GM20431 (cell line): ENCODE measurements at regions not wholly inside any gene's neighbourhood (a gene's known extent, or its start where the extent isn't known, plus 50 kb on each side); places are given as distances from the start of the nearest gene placed in this dataset.
"Not testable (repeated sequence)": the region's sequence is repeated elsewhere in the genome, so short reads cannot be mapped to it uniquely, and the experiment has no call there.

Source experiments
- in situ Hi-C: fragments of 300-500 bp; cut with MseI, MboI; formaldehyde crosslinking; loops from one replicate; pipeline ENCODE4 v1.15.0; 2020; ENCODE audit warnings: low sequenced_read_pairs; ENCODE audit not compliant: unreplicated experiment

- in situ Hi-C loops: no loop called here
Observed at GRCh38 chr17:65324611-65325342, 187.6 kb downstream of the RGS9 start.

- in situ Hi-C loops: no loop called here
Observed at GRCh38 chr17:65323049-65323448, 185.9 kb downstream of the RGS9 start.

GRCh38 chr17:65320820-65321219, 183.7 kb downstream of the RGS9 start:
- in situ Hi-C loops: no loop called here

GRCh38 chr17:65314212-65314611, 177.0 kb downstream of the RGS9 start:
- in situ Hi-C loops: no loop called here

GRCh38 chr17:65312718-65313377, 175.7 kb downstream of the RGS9 start:
- in situ Hi-C loops: no loop called here

- in situ Hi-C loops: no loop called here
Observed at GRCh38 chr17:65311261-65311660, 174.1 kb downstream of the RGS9 start.

- in situ Hi-C loops: no loop called here
Observed at GRCh38 chr17:65307961-65308316, 170.8 kb downstream of the RGS9 start.

GRCh38 chr17:65307081-65307960, 170.2 kb downstream of the RGS9 start:
- in situ Hi-C loops: no loop called here

- in situ Hi-C loops: no loop called here
Observed at GRCh38 chr17:65305778-65306177, 168.6 kb downstream of the RGS9 start.

- in situ Hi-C loops: no loop called here
Observed at GRCh38 chr17:65305116-65305515, 167.9 kb downstream of the RGS9 start.

GRCh38 chr17:65301882-65302281, 164.7 kb downstream of the RGS9 start:
- in situ Hi-C loops: not testable (repeated sequence)

GRCh38 chr17:65301184-65301583, 164.0 kb downstream of the RGS9 start:
- in situ Hi-C loops: no loop called here

GRCh38 chr17:65297916-65298315, 160.7 kb downstream of the RGS9 start:
- in situ Hi-C loops: loop anchor here (25.0 kb wide), 2 partner anchors 689 to 864 kb away; no protein-coding TSS in a partner anchor

GRCh38 chr17:65297384-65297783, 160.2 kb downstream of the RGS9 start:
- in situ Hi-C loops: loop anchor here (25.0 kb wide), 2 partner anchors 690 to 865 kb away; no protein-coding TSS in a partner anchor

- in situ Hi-C loops: loop anchor here (25.0 kb wide), 2 partner anchors 693 to 868 kb away; no protein-coding TSS in a partner anchor
Observed at GRCh38 chr17:65294181-65294719, 157.1 kb downstream of the RGS9 start.

- in situ Hi-C loops: loop anchor here (25.0 kb wide), 2 partner anchors 694 to 869 kb away; no protein-coding TSS in a partner anchor
Observed at GRCh38 chr17:65293584-65294180, 156.5 kb downstream of the RGS9 start.

GRCh38 chr17:65292430-65292829, 155.3 kb downstream of the RGS9 start:
- in situ Hi-C loops: loop anchor here (25.0 kb wide), 2 partner anchors 695 to 870 kb away; no protein-coding TSS in a partner anchor

GRCh38 chr17:65291301-65291700, 154.1 kb downstream of the RGS9 start:
- in situ Hi-C loops: loop anchor here (25.0 kb wide), 2 partner anchors 696 to 871 kb away; no protein-coding TSS in a partner anchor

- in situ Hi-C loops: loop anchor here (25.0 kb wide), 2 partner anchors 697 to 872 kb away; no protein-coding TSS in a partner anchor
Observed at GRCh38 chr17:65290616-65291015, 153.4 kb downstream of the RGS9 start.
